Neural cell (in vitro differentiated cells): ENCODE measurements at regions not wholly inside any gene's neighbourhood (a gene's known extent, or its start where the extent isn't known, plus 50 kb on each side); places are given as distances from the start of the nearest gene placed in this dataset.

Experiments
- CTCF ChIP-seq: fragments of 450-650 bp; IDR thresholded peaks from 2 replicates; pipeline ENCODE4 v1.5.1; 2014; ENCODE audit warnings: antibody characterized with exemption, mild to moderate bottlenecking, moderate library complexity; ENCODE audit not compliant: poor library complexity, severe bottlenecking
- EP300 ChIP-seq: fragments of 450-650 bp; conservative IDR thresholded peaks from 2 replicates; pipeline ENCODE4 v1.6.1; 2014; ENCODE audit warnings: antibody characterized with exemption, mild to moderate bottlenecking, moderate library complexity; ENCODE audit not compliant: poor library complexity, severe bottlenecking
- EZH2 ChIP-seq: fragments of 200-600, 300-800 bp; shearing (Covaris generic), sonication (generic); IDR thresholded peaks from 2 replicates; pipeline ENCODE4 v1.6.1; 2014; ENCODE audit warnings: antibody characterized with exemption, low read length, borderline replicate concordance, mild to moderate bottlenecking; ENCODE audit not compliant: insufficient read depth, poor library complexity, severe bottlenecking
- MXI1 ChIP-seq: fragments of 450-650 bp; conservative IDR thresholded peaks from 2 replicates; pipeline ENCODE4 v1.6.1; 2014; ENCODE audit warnings: antibody characterized with exemption, mild to moderate bottlenecking; ENCODE audit not compliant: poor library complexity, severe bottlenecking
- SMC3 ChIP-seq: fragments of 450-650 bp; conservative IDR thresholded peaks from 2 replicates; pipeline ENCODE4 v1.6.1; 2014; ENCODE audit warnings: antibody characterized with exemption, mild to moderate bottlenecking, moderate library complexity; ENCODE audit not compliant: poor library complexity
- TF ChIP-seq, protein P1 (sequence below): IDR thresholded peaks from 2 replicates; pipeline ENCODE4 v1.6.1; 2012; ENCODE audit warnings: borderline replicate concordance

DNA sequence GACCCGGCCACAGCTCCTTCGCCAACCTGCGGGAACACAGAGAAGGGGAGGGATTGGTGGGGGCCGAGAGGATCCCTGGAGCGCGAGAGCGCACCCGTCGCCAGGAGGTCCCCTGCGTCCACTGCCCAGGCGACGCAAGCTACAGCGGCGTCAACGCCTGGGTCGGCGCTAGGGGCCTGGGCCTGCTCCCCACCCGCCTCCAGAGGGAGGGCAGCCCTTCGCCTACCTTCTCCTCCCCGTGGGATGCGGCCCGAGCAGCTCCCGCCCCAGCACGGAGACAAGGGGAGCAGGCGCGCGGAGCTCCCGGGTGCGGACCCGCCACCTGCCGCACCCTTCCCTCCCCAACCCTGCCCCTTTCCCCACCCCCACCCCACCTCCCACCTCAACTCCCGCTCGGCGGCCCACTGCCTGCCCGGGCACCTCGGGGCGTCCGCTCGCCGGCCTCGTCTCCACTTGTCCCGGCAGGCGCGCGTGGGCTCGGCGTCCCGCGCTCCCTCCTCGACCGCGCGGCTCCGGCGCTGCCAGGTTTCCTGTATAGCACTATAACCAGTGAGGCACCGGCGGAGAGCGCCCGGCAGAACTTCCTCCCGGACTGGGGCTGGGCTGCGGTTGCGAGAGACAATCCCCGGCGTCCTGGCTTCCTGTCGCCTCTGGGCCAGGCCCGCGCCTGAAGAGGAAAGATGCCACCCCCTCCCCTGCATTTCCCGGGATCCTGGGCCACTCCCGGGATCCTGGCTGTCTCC is 119.1 kb upstream of the SMURF2 start:
- no peak for TF ChIP-seq CTCF
- TF ChIP-seq EZH2 = peak; percentile 38
- TF ChIP-seq, protein P1, sequence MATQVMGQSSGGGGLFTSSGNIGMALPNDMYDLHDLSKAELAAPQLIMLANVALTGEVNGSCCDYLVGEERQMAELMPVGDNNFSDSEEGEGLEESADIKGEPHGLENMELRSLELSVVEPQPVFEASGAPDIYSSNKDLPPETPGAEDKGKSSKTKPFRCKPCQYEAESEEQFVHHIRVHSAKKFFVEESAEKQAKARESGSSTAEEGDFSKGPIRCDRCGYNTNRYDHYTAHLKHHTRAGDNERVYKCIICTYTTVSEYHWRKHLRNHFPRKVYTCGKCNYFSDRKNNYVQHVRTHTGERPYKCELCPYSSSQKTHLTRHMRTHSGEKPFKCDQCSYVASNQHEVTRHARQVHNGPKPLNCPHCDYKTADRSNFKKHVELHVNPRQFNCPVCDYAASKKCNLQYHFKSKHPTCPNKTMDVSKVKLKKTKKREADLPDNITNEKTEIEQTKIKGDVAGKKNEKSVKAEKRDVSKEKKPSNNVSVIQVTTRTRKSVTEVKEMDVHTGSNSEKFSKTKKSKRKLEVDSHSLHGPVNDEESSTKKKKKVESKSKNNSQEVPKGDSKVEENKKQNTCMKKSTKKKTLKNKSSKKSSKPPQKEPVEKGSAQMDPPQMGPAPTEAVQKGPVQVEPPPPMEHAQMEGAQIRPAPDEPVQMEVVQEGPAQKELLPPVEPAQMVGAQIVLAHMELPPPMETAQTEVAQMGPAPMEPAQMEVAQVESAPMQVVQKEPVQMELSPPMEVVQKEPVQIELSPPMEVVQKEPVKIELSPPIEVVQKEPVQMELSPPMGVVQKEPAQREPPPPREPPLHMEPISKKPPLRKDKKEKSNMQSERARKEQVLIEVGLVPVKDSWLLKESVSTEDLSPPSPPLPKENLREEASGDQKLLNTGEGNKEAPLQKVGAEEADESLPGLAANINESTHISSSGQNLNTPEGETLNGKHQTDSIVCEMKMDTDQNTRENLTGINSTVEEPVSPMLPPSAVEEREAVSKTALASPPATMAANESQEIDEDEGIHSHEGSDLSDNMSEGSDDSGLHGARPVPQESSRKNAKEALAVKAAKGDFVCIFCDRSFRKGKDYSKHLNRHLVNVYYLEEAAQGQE = no peak
- no peak for TF ChIP-seq EP300
- no peak for TF ChIP-seq MXI1
- no peak for TF ChIP-seq SMC3
